IPS-18c (cell line): ENCODE measurements at regions not wholly inside any gene's neighbourhood (a gene's known extent, or its start where the extent isn't known, plus 50 kb on each side); places are given as distances from the start of the nearest gene placed in this dataset.
"Not testable (repeated sequence)": the region's sequence is repeated elsewhere in the genome, so short reads cannot be mapped to it uniquely, and the experiment has no call there.

Experiments
- H3K4me3 ChIP-seq: 2 replicates; pipeline ENCODE4 v1.7.0; 2013; ENCODE audit warnings: low read depth, mild to moderate bottlenecking, low read length, moderate library complexity; ENCODE audit not compliant: insufficient read depth
- H3K9me3 ChIP-seq: one replicate; pipeline ENCODE4 v1.6.1; 2013; ENCODE audit warnings: mild to moderate bottlenecking, low read length, moderate library complexity; ENCODE audit not compliant: control insufficient read depth, insufficient read depth

GRCh38 chr5:125050926-125051325, 304.5 kb upstream of the ZNF608 start:
- no peaks in the 10 kb centered on the region for H3K9me3 ChIP-seq
- no peak overlapping the region for H3K4me3 ChIP-seq

DNA sequence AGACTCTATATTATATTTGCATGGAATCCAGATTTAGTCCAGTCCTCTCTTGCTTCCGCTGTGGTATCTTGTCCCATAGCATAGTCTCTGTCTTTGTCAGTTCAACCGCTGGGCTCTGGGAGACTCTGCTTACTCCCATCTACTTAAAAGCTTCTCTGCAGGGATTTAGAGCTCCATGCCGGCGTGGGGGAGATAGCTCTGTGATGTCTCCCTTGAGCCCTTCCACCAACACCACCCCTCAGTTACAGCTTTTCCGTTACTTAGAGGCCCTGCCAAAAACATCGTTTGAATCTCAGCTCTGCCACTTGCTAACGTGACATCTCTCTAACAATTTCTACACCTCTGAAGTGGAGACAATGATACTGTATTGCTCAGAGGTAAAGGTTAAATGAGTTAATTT, 306.1 kb upstream of the ZNF608 start:
- Histone ChIP-seq H3K9me3 (no peaks in the 10 kb centered on the region), H3K4me3 (no peak overlapping the region)

DNA sequence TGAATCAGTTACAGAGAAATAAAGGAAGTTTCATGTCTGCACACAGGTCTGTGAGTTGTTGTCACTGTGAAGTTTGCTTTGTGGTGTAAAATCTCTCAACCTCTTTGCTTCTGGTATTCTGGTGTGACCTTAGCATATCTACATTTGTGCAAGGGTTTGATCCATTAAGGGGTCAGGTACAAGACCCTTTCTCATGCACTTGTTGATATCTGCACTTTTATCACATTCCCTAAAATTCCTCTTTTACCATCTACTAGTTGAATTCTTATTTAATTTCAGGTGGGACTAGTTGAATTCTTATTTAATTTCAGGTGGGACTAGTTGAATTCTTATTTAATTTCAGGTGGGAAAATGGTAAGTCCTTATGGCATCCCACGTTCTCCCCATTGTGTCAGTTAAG, 306.7 kb upstream of the ZNF608 start:
- H3K9me3 ChIP-seq, result no peaks in the 10 kb centered on the region

GRCh38 chr5:125054146-125054545, 307.7 kb upstream of the ZNF608 start:
- H3K9me3 ChIP-seq, result no peaks in the 10 kb centered on the region
- no peak overlapping the region for H3K4me3 ChIP-seq

More for the DNA sequence above, 306.7 kb upstream of the ZNF608 start:
- H3K4me3 ChIP-seq, result no peak overlapping the region

DNA sequence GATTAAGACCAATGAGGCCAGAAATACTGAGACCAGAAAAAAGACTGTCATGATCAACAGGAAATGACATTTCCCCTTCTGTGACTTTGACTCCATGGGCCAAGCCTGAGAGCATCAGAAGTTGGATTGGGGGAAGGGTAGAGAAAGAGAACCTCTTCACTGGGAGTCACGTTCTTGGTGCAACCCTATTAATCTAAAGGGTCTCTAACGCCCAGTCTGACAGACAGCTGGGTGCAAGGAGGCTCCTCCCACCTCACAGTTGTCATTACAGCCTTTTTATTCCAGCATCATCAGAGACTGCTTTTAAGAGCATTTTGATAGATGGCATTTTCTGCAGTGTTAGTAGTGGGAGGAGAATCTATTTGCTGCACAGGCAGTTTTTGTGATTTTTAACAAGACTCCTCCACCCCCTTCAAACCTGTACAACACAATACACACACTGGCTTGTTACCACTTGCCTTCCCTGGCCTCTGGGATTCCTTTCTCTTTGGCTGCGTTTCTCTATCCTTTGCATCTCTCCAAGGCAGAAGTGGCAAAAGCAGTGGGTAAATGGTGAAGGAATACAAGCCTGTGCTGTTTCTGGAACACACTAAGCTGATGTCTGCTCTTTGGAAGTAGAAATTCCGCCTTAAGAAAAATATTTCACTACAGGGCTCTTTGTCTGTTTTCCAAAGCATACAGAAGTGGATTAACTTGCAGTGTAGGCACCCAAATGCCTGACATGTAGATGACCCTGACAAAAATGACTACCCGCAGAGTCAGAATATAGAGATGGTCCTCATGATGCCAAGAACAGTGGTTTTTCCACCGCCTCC, 310.4 kb upstream of the ZNF608 start:
- Histone ChIP-seq H3K4me3 (no peak overlapping the region), H3K9me3 (no peaks in the 10 kb centered on the region)

DNA sequence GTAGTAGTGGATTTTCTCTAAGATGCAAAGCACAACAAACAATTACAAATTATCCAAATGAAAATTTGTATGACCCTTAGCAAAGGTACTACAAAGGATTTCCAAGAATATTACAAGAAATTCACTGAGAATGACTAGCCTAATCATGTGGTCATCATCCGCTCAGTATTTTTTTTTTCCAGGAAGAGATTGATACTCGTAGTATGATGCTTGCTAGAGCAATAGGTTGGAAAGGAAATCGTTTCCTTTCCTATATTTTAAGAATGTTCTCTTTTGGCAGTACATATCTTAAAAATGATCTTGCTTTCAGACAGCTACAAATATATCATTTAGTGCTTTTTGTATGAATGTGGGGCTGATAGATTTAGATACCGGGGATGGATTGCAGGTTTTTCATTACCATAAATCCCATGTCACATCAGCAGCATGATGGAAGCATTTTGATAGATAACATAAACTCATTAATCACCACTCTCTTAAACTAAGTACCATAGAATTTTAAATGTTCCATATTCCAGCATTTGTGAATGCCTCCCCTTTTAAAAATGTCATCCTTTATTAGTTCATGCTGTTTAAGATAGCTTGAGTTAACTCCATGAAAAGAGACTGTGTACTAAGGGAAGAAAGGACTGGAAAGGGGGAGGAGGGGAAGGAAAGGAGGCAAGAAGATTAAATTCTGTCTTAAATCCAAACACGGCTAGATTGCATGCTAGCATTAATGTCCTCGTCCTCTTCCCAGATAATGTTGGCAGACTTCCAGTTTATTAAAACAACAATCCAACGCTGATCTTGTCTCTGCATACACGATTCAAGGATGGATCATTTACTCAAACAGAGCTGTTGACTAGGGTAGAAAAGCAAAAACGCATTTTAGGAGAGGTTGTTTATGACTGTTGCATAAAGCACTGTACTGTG, 311.7 kb upstream of the ZNF608 start:
- H3K4me3 ChIP-seq, result no peak overlapping the region
- no peaks in the 10 kb centered on the region for H3K9me3 ChIP-seq

DNA sequence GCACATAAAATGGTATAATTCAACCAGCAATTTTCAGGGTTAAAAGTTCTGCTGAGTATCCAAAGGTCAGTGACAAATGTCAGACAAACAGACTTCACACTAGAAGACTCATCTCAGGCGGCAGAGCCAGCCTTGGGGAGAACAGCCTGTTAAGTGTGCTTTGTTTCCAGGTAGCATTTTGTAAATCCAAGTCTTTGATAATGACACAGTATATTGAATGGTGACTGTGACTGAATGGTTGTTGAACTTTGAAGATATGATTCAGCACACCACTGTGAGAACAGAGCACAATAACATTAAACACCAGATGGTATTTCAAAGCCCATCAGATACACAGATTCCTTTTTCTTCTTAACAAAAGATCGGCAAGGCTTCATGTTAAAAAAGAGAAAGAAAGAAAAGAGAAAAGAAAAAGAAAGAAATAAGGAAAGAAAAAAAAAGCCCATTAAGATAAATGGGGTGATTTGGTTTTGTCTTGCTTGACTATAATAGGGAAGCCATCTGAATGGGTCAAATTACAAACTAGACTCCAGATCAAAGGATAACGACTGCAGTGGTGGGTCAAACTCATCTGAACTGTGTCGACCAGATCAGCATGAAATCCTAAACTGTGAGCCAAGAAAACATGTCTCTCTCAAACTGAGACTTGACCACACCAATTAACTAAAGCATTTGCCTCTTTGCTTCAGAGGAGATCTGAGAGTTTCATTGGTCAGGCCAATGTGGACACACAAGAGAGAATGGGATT, 313.0 kb upstream of the ZNF608 start:
- no peak overlapping the region for H3K4me3 ChIP-seq
- no peaks in the 10 kb centered on the region for H3K9me3 ChIP-seq

GRCh38 chr5:125061726-125062125, 315.3 kb upstream of the ZNF608 start:
- Histone ChIP-seq H3K9me3 (no peaks in the 10 kb centered on the region), H3K4me3 (no peak overlapping the region)

- no peaks in the 10 kb centered on the region for H3K9me3 ChIP-seq
- no peak overlapping the region for H3K4me3 ChIP-seq
Measured at GRCh38 chr5:125064621-125065438, 318.4 kb upstream of the ZNF608 start.

DNA sequence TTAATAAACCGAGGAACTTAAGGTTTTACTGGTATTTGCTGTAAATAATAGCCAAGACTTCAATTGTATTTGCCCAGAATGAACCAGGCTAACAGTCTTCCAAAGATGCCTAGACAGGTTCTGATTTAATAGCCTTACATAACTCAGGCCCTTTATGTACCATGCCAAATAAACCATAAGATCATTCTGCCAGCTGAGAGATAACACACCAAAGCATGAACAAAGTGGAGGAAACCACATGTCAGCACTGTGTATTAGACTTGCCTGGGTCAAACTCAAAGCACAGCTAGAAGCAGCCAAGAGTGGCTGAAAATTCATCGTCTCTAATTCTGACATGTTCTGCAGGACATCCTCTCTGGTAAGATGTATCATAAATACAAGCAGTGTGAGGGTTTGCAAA, 319.3 kb upstream of the ZNF608 start:
- Histone ChIP-seq H3K9me3 (no peaks in the 10 kb centered on the region), H3K4me3 (no peak overlapping the region)

- no peaks in the 10 kb centered on the region for H3K9me3 ChIP-seq
Measured at GRCh38 chr5:125070961-125071360, 324.5 kb upstream of the ZNF608 start.

GRCh38 chr5:125073090-125073489, 326.7 kb upstream of the ZNF608 start:
- H3K4me3 ChIP-seq, result no peak overlapping the region

More at GRCh38 chr5:125070961-125071360, 324.5 kb upstream of the ZNF608 start:
- H3K4me3 ChIP-seq, result no peak overlapping the region

GRCh38 chr5:125075567-125075966, 329.1 kb upstream of the ZNF608 start:
- Histone ChIP-seq H3K4me3 (no peak overlapping the region), H3K9me3 (no peaks in the 10 kb centered on the region)

More at GRCh38 chr5:125073090-125073489, 326.7 kb upstream of the ZNF608 start:
- H3K9me3 ChIP-seq, result no peaks in the 10 kb centered on the region

DNA sequence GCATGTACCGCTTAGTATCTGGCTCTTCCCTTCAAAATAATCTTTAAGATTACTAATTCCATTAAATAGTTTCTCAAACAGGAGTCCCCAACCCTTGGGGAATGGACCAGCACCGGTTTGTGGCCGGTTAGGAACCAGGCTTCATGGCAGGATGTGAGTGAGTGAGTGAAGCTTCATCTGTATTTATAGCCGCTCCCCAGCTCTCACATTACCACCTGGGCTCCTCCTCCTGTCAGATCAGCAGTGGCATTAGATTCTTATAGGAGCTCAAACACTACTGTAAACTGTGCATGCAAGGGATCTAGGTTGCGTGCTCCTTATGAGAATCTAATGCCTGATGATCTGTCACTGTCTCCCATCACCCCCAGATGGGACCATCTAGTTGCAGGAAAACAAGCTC, 332.6 kb upstream of the ZNF608 start:
- not testable (repeated sequence) for H3K4me3 ChIP-seq, H3K9me3 ChIP-seq

DNA sequence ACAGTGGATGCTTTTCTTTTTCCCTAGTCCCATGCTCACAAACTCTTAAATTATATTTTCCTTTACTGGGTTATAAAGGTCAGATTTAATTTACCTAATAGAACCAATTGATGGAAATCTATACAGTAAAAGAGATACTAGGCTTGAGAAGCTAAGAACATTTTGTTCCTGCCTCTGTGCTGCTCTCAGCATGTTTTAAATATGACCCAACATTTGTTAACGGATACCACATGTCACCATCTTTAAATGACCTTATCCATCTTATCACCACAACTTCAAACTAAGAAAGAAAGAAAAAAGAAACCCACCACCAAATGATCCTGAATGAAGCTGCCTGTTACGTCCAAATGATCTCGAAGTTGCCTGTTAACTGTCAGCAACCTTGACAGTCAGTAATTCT, 334.7 kb upstream of the ZNF608 start:
- no peak overlapping the region for H3K4me3 ChIP-seq

DNA sequence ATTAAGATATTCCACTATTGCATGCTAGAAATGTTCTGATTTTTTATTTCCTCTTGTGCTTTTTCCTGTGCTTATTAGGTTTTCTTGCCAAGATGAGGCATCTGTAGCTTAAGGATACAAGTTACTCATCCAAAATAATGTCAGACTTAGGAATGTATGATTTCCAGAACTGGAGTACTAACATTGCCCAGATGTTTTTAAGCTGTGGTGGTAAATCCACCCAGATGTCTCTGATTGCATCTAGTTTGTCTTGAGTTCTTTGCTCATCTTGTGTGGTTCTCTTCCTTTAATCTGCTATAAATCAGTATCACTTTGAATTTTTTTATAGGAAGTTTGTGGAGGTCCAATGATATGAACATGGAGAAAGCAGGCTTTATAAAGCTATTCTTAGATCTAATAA, 337.5 kb upstream of the ZNF608 start:
- Histone ChIP-seq H3K9me3 (peaks cover 2% of the 10 kb centered on the region), H3K4me3 (no peak overlapping the region)

More for the DNA sequence above, 334.7 kb upstream of the ZNF608 start:
- peaks cover 2% of the 10 kb centered on the region for H3K9me3 ChIP-seq
